ENCODE measurements at regions not wholly inside any gene's neighbourhood (a gene's known extent, or its start where the extent isn't known, plus 50 kb on each side); places are given as distances from the start of the nearest gene placed in this dataset.

- no peak for TF ChIP-seq POLR2AphosphoS5 (IDR thresholded peaks at IDR 0.05)
- TF ChIP-seq, protein P1, sequence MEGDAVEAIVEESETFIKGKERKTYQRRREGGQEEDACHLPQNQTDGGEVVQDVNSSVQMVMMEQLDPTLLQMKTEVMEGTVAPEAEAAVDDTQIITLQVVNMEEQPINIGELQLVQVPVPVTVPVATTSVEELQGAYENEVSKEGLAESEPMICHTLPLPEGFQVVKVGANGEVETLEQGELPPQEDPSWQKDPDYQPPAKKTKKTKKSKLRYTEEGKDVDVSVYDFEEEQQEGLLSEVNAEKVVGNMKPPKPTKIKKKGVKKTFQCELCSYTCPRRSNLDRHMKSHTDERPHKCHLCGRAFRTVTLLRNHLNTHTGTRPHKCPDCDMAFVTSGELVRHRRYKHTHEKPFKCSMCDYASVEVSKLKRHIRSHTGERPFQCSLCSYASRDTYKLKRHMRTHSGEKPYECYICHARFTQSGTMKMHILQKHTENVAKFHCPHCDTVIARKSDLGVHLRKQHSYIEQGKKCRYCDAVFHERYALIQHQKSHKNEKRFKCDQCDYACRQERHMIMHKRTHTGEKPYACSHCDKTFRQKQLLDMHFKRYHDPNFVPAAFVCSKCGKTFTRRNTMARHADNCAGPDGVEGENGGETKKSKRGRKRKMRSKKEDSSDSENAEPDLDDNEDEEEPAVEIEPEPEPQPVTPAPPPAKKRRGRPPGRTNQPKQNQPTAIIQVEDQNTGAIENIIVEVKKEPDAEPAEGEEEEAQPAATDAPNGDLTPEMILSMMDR (IDR thresholded peaks at IDR 0.05) = no peak
Measured at GRCh38 chr6:43883847-43884651, 114.0 kb downstream of the VEGFA start.
